ENCODE measurements at regions not wholly inside any gene's neighbourhood (a gene's known extent, or its start where the extent isn't known, plus 50 kb on each side); places are given as distances from the start of the nearest gene placed in this dataset.
A peak's percentile ranks its signal among the peaks of the same experiment; 100 is the strongest.
"Not testable (repeated sequence)": the region's sequence is repeated elsewhere in the genome, so short reads cannot be mapped to it uniquely, and the experiment has no call there.

DNA sequence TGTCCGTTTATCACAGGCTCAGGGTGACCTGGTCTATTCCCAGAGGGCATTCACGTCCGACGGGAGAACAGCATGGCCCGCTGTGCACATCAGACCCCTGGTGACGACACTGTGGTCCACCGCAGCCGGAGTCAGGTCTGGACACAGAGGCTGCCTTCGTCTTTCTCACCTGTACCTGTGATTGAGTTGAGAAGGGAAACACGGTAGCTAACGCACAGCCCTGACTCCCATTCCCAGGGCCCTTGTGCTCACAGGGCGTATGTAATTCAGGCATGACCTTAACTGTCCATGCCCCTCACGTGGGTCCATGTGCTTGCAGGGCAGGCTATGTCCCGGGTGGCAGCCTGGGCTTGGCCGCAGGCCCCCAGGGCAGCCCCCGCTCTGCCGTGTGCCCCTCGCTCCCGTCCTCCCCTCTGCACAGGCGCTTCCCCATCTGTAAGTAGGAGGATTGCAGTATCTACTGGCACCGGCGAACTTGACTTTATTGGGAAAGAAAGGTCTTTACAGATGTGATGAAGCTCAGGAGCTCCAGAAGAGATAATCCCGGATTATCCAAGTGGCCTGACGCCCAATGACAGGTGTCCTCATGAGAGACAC is 221.3 kb upstream of the TCERG1L start:
- DNase-seq (no peak), ATAC-seq (no peak)

- DNase-seq = no peak
- ATAC-seq = no peak
Measured at GRCh38 chr10:131533846-131534526, 222.5 kb upstream of the TCERG1L start.

DNA sequence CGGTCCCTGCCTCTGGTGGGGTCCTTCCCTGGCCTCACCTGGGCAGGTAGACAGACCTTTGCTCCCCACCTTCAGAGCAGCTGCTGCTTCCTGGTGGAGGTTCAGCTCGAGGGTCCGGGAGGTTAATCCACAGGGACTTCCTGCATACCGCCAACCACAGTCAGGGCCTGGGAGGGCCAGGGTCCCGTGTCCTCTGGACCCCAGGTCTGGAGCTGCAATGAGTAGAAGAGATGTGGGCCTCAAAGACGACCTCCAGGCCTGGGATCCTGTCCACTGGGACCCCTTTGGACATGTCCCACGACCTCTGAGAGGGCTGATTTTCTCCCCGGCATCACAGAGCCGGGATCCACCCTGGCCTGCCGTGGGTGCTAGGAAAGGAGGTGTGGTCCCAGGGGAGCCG is 223.3 kb upstream of the TCERG1L start:
- no peak for ATAC-seq
- no peak for DNase-seq

DNA sequence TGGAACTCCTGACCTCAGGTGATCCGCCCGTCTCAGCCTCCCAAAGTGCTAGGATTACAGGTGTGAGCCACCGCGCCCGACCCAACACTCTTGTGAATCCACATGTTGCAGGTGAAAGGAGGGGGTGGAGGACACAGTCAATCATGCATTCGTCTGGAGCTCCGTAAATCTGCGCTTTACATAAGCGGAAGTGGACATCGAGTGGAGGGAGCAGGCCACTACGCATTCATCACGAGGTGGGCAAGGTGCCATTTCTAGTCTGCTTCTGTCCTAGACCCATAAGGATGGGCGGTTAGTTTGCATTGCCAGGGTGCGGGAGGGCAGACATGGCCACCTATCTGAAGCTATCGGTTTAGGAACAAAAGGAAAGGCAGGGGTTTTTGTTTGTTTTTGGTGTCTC is 225.2 kb upstream of the TCERG1L start:
- DNase-seq (no peak), ATAC-seq (no peak)

DNA sequence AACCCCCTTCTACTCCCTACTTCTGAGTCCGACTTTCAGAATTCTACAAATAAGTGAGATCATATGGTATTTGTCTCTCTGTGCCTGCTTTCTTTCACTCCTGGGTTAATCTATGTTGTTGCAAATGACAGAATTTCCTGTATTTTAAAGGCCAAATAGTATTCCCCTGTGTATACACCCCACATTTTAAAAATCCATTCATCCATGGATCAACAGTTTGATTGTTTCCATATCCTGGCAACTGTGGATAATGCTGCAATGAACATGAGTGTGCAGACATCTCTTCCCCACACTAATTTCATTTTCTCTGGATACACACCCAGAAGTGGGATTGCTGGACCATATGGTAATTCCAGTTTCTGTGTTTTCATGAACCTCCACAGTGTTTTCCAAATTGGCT is 225.8 kb upstream of the TCERG1L start:
- ATAC-seq = no peak
- DNase-seq = no peak

DNA sequence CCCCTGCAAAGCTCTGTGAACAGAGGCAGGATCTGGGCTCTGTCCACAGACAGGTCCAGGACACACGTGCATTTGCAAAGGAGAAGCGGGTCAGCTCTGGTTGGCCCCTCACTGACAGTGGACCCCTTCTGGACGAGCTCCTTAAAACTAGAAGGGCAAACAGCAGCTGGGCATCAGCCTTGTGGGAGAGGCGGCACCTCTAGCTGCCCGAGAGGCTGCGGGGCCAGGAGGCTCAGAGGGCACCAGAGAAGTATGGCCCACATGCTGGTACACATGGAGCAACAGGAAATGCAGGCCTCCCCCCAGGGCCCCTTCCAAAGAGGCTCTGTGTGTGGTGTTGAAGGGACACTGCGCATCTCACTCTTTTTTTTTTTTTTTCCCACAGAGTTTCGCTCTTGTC is 233.0 kb upstream of the TCERG1L start:
- DNase-seq (no peak), ATAC-seq (no peak)

GRCh38 chr10:131546086-131546810 is 234.7 kb upstream of the TCERG1L start:
- DNase-seq (no peak), ATAC-seq (no peak)

- DNase-seq = no peak
- ATAC-seq = no peak
Measured at GRCh38 chr10:131547129-131547799, 235.7 kb upstream of the TCERG1L start.

GRCh38 chr10:131548176-131548575 is 236.7 kb upstream of the TCERG1L start:
- ATAC-seq (no peak), DNase-seq (no peak)

DNA sequence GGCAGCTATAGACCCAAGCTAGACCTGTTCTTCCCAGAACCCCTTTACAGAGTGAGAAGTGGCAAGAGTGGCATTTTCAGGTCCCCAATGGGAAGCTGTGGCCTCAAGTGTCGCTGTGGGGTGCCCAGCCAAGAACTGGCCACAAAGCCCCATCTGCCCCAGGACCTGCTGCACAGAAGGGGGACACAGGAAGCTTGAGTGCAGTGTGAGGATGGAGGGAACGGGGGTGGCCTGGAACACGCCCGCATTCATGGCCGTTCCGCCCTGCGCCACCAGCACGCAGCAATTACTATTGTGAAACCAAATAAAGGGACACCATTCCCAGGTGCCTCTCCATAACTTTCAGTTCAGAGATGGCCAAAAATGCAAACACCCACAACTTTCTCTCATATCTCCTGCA is 237.6 kb upstream of the TCERG1L start:
- ATAC-seq = no peak
- no peak for DNase-seq

DNA sequence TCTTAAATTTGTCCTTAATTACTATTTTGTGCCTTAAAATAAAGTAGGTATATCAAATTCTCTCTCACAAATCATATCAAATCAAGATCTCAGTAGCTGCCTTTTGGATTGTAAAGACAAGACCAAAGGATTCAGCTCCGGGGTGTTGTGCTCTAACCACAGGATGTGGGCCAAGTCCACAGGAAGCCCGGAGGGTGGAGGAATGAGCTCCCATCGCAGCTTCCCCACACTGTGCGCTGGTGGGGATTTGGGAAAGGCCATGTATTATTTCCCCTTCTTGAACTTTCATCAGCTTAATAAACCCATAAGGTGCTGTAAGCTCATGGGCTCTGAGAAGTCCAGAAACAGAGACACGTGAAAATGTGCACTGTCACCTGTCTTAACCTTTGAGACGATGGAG is 241.6 kb upstream of the TCERG1L start:
- DNase-seq (no peak), ATAC-seq (no peak)

DNA sequence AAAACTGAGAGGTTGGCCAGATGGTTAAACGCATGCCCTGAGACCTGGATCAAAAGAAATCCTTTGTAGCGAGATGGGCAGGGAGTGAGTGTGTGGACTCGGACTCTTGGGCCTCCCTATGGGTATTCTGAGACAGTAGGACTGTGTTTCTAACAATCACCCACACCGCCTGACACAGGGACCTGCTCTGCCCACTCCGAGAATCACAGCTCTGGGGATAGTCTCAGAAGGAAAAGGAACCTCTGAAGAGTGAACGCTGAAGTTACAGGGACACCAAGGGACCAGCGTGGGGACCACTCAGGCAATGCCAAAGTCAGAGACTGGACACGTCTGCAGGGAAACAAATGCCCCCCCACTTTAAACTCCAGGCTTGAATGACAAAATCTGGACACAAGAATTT is 242.1 kb upstream of the TCERG1L start:
- DNase-seq (no peak), ATAC-seq (no peak)

DNA sequence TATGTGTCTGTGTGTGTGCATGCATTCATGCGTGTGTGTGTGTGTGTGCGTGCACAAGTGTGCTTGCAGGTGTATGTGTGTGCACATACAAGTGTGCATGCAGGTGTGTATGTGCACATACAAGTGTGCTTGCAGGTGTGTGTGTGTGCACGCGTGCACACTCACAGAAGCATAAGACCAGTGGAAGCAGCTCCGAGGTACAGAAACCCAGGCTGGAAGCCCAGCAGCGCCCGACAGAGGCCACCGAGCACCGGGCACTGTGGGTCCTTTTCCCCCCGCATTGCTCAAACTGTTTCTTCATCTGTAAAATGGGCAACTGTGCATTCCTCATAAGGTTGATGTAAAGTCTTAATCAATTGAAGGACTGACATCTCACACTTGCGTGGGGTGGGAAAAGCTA is 243.3 kb upstream of the TCERG1L start:
- ATAC-seq (no peak), DNase-seq (no peak)

GRCh38 chr10:131555406-131555805 is 243.9 kb upstream of the TCERG1L start:
- DNase-seq = no peak
- ATAC-seq = no peak

DNA sequence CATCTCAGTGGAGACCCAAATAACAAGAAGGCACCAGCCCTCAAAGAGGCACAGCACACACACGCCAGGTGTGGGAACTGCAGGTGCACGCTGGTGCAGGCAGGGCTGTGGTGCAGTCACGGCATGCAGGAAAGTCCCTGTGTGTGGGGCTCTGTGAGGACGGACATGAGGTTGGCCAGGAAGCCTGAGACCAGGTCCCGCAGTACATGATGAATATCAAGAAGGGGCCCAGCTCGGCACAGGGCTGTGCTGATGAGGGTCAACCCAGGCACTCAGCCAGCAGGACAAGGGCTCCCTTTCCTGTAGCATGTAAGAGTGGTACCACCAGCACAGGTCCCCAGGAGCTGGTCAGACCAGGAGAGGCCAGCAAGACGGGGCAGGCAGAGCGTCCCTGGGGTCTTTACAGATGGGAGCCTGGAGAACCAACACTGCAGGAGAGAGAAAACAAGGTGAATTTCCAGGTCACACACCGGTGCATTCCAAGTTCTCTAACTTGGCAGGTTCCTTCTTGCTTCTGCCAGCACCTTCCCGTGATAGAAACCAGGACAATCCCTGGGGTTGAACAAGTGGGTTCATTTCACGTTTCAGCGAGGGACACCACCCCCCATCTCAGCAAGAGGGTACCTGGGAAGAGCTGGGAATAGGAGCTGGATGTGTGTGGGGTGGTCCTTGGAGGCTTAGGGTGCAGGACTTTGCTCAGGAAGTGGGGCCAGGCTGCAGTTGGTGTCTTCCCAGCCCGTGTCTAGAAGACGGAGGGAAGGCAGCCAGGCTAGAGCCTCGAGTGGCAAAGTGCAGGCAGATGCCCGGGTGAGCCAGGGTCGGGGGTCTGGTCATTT is 244.8 kb upstream of the TCERG1L start:
- peak; percentile 23 for ATAC-seq
- DNase-seq = no peak

DNA sequence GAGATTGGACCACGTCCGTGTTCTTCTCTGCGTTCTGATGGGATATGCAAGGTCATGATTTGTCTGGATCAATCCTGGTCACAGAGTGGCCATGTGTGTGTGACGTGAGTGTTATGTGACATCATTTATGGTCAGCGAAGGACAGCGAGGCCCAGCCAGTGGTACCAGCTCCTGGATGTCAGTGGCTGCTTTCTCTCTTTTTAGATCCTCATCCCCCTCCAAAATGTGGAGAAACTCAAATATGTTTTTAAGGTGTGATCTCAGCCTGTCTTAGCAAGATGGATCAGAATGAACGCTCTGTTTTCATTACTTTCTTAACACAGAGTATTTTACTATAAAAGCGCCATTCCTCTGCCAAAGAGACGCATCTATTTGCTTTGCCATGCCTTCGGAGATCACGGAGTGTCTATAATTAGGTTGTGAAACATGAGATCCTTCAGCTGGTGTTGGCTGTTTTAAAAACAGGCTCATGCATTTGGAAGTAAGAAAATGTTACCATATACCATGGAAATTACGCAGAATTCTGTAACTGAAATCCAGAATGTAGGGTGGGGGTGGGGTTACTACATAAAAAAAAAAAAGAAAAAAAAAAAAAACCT is 245.5 kb upstream of the TCERG1L start:
- no peak for ATAC-seq
- DNase-seq = no peak

GRCh38 chr10:131557956-131558355 is 246.4 kb upstream of the TCERG1L start:
- not testable (repeated sequence) for ATAC-seq

GRCh38 chr10:131559450-131559911 is 248.0 kb upstream of the TCERG1L start:
- DNase-seq = no peak
- ATAC-seq = no peak

More at GRCh38 chr10:131557956-131558355, 246.4 kb upstream of the TCERG1L start:
- DNase-seq = not testable (repeated sequence)

- DNase-seq = no peak
- no peak for ATAC-seq
Measured at GRCh38 chr10:131560166-131560565, 248.6 kb upstream of the TCERG1L start.

GRCh38 chr10:131560706-131561355 is 249.3 kb upstream of the TCERG1L start:
- no peak for ATAC-seq
- DNase-seq = no peak

DNA sequence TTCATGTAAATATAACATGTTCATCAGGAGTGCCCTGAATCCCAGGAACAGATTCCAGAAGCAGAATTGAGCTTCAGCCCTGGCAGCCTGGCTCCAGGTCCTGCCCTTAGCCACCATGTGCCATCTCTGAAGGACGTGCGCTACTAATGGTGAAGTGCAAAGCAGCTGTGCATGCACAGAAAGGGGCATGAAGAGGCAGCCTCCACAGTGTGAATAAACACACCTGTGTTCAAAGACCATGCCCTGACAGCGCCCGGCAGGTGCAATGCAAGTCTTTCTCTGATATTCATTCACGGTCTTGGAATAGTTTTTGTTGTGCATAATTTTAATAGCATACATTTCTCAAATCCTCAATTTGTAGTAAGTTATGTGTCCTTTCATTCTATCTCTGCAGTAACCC is 250.4 kb upstream of the TCERG1L start:
- ATAC-seq (no peak), DNase-seq (no peak)
